H1 (cell line): ENCODE measurements at regions not wholly inside any gene's neighbourhood (a gene's known extent, or its start where the extent isn't known, plus 50 kb on each side); places are given as distances from the start of the nearest gene placed in this dataset.

Experiments
- CTCF ChIA-PET: fragments of 300-600 bp; sonication (Branson Sonifier 250); formaldehyde crosslinking; loops from one replicate; lab custom pipeline; 2021; ENCODE audit not compliant: partially characterized antibody; lab: Charles Lee
- POLR2A ChIA-PET: fragments of 300-600 bp; sonication (Branson Sonifier 250); formaldehyde crosslinking; loops from one replicate; lab custom pipeline; 2021; ENCODE audit warnings: inconsistent platforms; ENCODE audit not compliant: partially characterized antibody; lab: Charles Lee
- DNase-seq, 2 experiments: peaks; one replicate each; pipeline versions ENCODE4 v3.0.0 to v3.0.0-alpha.2; 2010 to 2022; ENCODE audit warnings: low spot score in 2 of 2, low read depth in 1 of 2, mixed read lengths in 1 of 2
- FAIRE-seq: peaks from 2 replicates; lab custom pipeline; 2011; peaks lifted over from hg19 to GRCh38; lab: Jason Lieb, UNC
- H2AFZ ChIP-seq: 2 replicates; pipeline ENCODE4 v1.8.1; 2012; ENCODE audit warnings: low read length, inconsistent platforms
- H2AK5ac ChIP-seq: 2 replicates; pipeline ENCODE4 v1.6.1; 2013; ENCODE audit warnings: low read depth, low read length
- H2BK120ac ChIP-seq: replicated peaks from 2 replicates; pipeline ENCODE3; 2013; ENCODE audit warnings: low read depth, low read length, inconsistent platforms
- H2BK12ac ChIP-seq: 2 replicates; pipeline ENCODE4 v1.6.1; 2013; ENCODE audit warnings: low read depth, low read length
- H2BK15ac ChIP-seq: 2 replicates; pipeline ENCODE4 v1.6.1; 2013; ENCODE audit warnings: low read length
- H2BK20ac ChIP-seq: 2 replicates; pipeline ENCODE4 v1.6.1; 2013; ENCODE audit warnings: low read length
- H2BK5ac ChIP-seq: 2 replicates; pipeline ENCODE4 v1.6.1; 2013; ENCODE audit warnings: low read depth, low read length
- H3K14ac ChIP-seq: 2 replicates; pipeline ENCODE4 v1.6.1; 2013; ENCODE audit warnings: inconsistent platforms; ENCODE audit not compliant: insufficient read length
- H3K18ac ChIP-seq: 2 replicates; pipeline ENCODE4 v1.6.1; 2013; ENCODE audit warnings: low read length; ENCODE audit errors: extremely low read depth
- H3K23ac ChIP-seq: 2 replicates; pipeline ENCODE4 v1.6.1; 2013; ENCODE audit warnings: inconsistent platforms; ENCODE audit not compliant: insufficient read length
- H3K23me2 ChIP-seq: 2 replicates; pipeline ENCODE4 v1.6.1; 2013; ENCODE audit warnings: low read depth, low read length
- H3K27ac ChIP-seq: 2 replicates; pipeline ENCODE4 v1.6.1; 2011; ENCODE audit warnings: low read depth, low read length, inconsistent platforms
- H3K27me3 ChIP-seq, 4 experiments: replicated peaks in 1 of 4; 1 replicate in 1 of 4; 2 replicates in 3 of 4; pipeline versions ENCODE4 v1.6.1 to v1.8.1; 2011 to 2013; ENCODE audit warnings: low read length in 3 of 4, mild to moderate bottlenecking in 3 of 4, inconsistent platforms in 2 of 4, mixed read lengths in 2 of 4, moderate library complexity in 1 of 4; ENCODE audit not compliant: control insufficient read depth in 3 of 4, insufficient read depth in 3 of 4; ENCODE audit errors: extremely low read depth in 1 of 4
- H3K36me3 ChIP-seq, 4 experiments: 2 replicates each; pipeline versions ENCODE4 v1.6.1 to v1.8.1; 2011 to 2013; ENCODE audit warnings: mild to moderate bottlenecking in 4 of 4, low read length in 3 of 4, moderate library complexity in 2 of 4, control low read depth in 1 of 4, inconsistent platforms in 1 of 4; ENCODE audit not compliant: insufficient read depth in 4 of 4, control insufficient read depth in 2 of 4
- H3K4ac ChIP-seq: replicated peaks from 2 replicates; pipeline ENCODE3; 2013; ENCODE audit warnings: low read length, low read depth, mixed read lengths, inconsistent platforms; ENCODE audit not compliant: insufficient read length
- H3K4me1 ChIP-seq, 4 experiments: replicated peaks in 1 of 4; 1 replicate in 1 of 4; 2 replicates in 3 of 4; pipeline versions ENCODE4 v1.6.1 to v1.8.1; 2011 to 2013; ENCODE audit warnings: low read length in 3 of 4, inconsistent platforms in 2 of 4, mixed read lengths in 1 of 4; ENCODE audit not compliant: insufficient read depth in 4 of 4, control insufficient read depth in 3 of 4
- H3K4me2 ChIP-seq, 2 experiments: 2 replicates each; pipeline versions ENCODE4 v1.6.1 to v1.8.1; 2011 to 2013; ENCODE audit warnings: low read depth in 2 of 2, low read length in 2 of 2, control low read depth in 1 of 2, inconsistent platforms in 1 of 2, mild to moderate bottlenecking in 1 of 2; ENCODE audit not compliant: insufficient read depth in 1 of 2
- H3K4me3 ChIP-seq, 4 experiments: fragments of 200-600, 300-600 bp in 1 of 4; sonication (generic), shearing (Covaris generic), sonication (Bioruptor Twin) in 1 of 4; 2 replicates each; pipeline versions ENCODE4 v1.5.1 to v1.8.1; 2011 to 2016; ENCODE audit warnings: low read length in 4 of 4, low read depth in 3 of 4, control low read depth in 2 of 4, inconsistent platforms in 2 of 4, mild to moderate bottlenecking in 2 of 4, mixed read lengths in 1 of 4, moderate library complexity in 1 of 4; ENCODE audit not compliant: insufficient read depth in 2 of 4; ENCODE audit errors: extremely low read depth in 1 of 4
- H3K56ac ChIP-seq: replicated peaks from 2 replicates; pipeline ENCODE3; 2013; ENCODE audit warnings: low read depth, mild to moderate bottlenecking, mixed read lengths, low read length, inconsistent platforms; ENCODE audit not compliant: insufficient read length
- H3K79me1 ChIP-seq: 2 replicates; pipeline ENCODE4 v1.6.1; 2013; ENCODE audit warnings: low read depth, low read length, control low read depth
- H3K79me2 ChIP-seq, 2 experiments: 2 replicates each; pipeline versions ENCODE4 v1.6.1 to v1.8.1; 2012 to 2013; ENCODE audit warnings: low read length in 2 of 2, mild to moderate bottlenecking in 2 of 2, inconsistent platforms in 1 of 2; ENCODE audit not compliant: insufficient read depth in 2 of 2, control insufficient read depth in 1 of 2
- H3K9ac ChIP-seq, 4 experiments: replicated peaks in 1 of 4; 1 replicate in 1 of 4; 2 replicates in 3 of 4; pipeline versions ENCODE4 v1.6.1 to v1.8.1; 2011 to 2013; ENCODE audit warnings: low read depth in 3 of 4, low read length in 3 of 4, control low read depth in 2 of 4, mild to moderate bottlenecking in 2 of 4, moderate library complexity in 2 of 4, inconsistent platforms in 1 of 4; ENCODE audit errors: extremely low read depth in 1 of 4
- H3K9me3 ChIP-seq, 2 experiments: 2 replicates each; pipeline versions ENCODE4 v1.6.1 to v1.8.1; 2012 to 2013; ENCODE audit warnings: mild to moderate bottlenecking in 2 of 2, moderate library complexity in 2 of 2, control low read depth in 1 of 2, inconsistent platforms in 1 of 2, low read depth in 1 of 2, low read length in 1 of 2, mixed read lengths in 1 of 2; ENCODE audit not compliant: insufficient read depth in 2 of 2
- H4K20me1 ChIP-seq, 2 experiments: replicated peaks in 1 of 2; 2 replicates each; pipeline versions ENCODE3 to v1.8.1; 2011 to 2013; ENCODE audit warnings: inconsistent platforms in 2 of 2, low read length in 2 of 2, mild to moderate bottlenecking in 1 of 2; ENCODE audit not compliant: insufficient read depth in 2 of 2, control insufficient read depth in 1 of 2
- H4K5ac ChIP-seq: 2 replicates; pipeline ENCODE4 v1.6.1; 2013; ENCODE audit warnings: low read length, low read depth, mixed read lengths, inconsistent platforms; ENCODE audit not compliant: insufficient read length
- H4K8ac ChIP-seq: 2 replicates; pipeline ENCODE4 v1.8.0; 2013; ENCODE audit warnings: mild to moderate bottlenecking, moderate library complexity, low read length, inconsistent platforms; ENCODE audit not compliant: insufficient read depth; ENCODE audit errors: extremely low read depth
- H4K91ac ChIP-seq: replicated peaks from 2 replicates; pipeline ENCODE3; 2013; ENCODE audit warnings: low read length, mixed read lengths, inconsistent platforms; ENCODE audit not compliant: insufficient read length
- ASH2L ChIP-seq: fragments of 200-600, 300-600 bp; sonication (generic); IDR thresholded peaks from one replicate; pipeline ENCODE4 v1.7.1; 2017; ENCODE audit warnings: low read length
- BCL11A ChIP-seq, 2 experiments: IDR thresholded peaks; one replicate each; pipeline ENCODE4 v1.6.1; 2011; ENCODE audit warnings: low read depth in 2 of 2, low read length in 2 of 2, mild to moderate bottlenecking in 2 of 2
- BRCA1 ChIP-seq: IDR thresholded peaks from 2 replicates; pipeline ENCODE4 v1.6.1; 2012; ENCODE audit warnings: low read depth, low read length, improper control_type of control experiment
- CEBPB ChIP-seq: IDR thresholded peaks from 2 replicates; pipeline ENCODE4 v1.6.1; 2012; ENCODE audit warnings: low read depth, low read length
- HDAC6 ChIP-seq: IDR thresholded peaks from one replicate; pipeline ENCODE4 v1.7.1; 2012; ENCODE audit warnings: low read depth, mild to moderate bottlenecking, inconsistent platforms, low read length, moderate library complexity
- MAFK ChIP-seq: IDR thresholded peaks from 2 replicates; pipeline ENCODE4 v1.6.1; 2012; ENCODE audit warnings: low read depth, mild to moderate bottlenecking, improper control_type of control experiment, low read length
- POLR2A ChIP-seq, 2 experiments: IDR thresholded peaks; 1 replicate in 1 of 2; 2 replicates in 1 of 2; pipeline ENCODE4 v1.6.1; 2011; ENCODE audit warnings: low read depth in 2 of 2, low read length in 2 of 2, mild to moderate bottlenecking in 2 of 2; ENCODE audit errors: control extremely low read depth in 1 of 2
- RNF2 ChIP-seq: fragments of 200-900, 300-1000 bp; sonication (generic); IDR thresholded peaks from 2 replicates; pipeline ENCODE4 v1.7.1; 2016; ENCODE audit warnings: borderline replicate concordance, low read depth, mild to moderate bottlenecking, antibody characterized with exemption, low read length; ENCODE audit not compliant: poor library complexity, severe bottlenecking; ENCODE audit errors: missing control alignments
- SAP30 ChIP-seq: fragments of 300-600 bp; sonication (generic); IDR thresholded peaks from 2 replicates; pipeline ENCODE4 v1.7.1; 2012; ENCODE audit warnings: low read length, moderate library complexity, mild to moderate bottlenecking, inconsistent platforms; ENCODE audit not compliant: insufficient read depth, insufficient replicate concordance
- SIRT6 ChIP-seq: IDR thresholded peaks from one replicate; pipeline ENCODE4 v1.7.1; 2012; ENCODE audit warnings: low read length, inconsistent platforms
- WGBS, 2 experiments: shearing (Covaris generic) in 1 of 2; methylation state at CpG; one replicate each; pipeline versions ENCODE4 v1.1.6 to v1.1.7; 2013 to 2015; ENCODE audit warnings: low lambda C conversion rate in 2 of 2, mixed read lengths in 2 of 2, inconsistent platforms in 1 of 2, low coverage in 1 of 2, missing lambda C conversion rate in 1 of 2; ENCODE audit not compliant: insufficient replicate concordance in 2 of 2, insufficient coverage in 1 of 2, insufficient read length in 1 of 2; ENCODE audit errors: extremely low coverage in 1 of 2, missing lambda C conversion rate in 1 of 2; 5-methylcytosine and 5-hydroxymethylcytosine counted together

- Histone ChIP-seq H3K79me2 (no peaks in the 10 kb centered on the region), H3K4ac (no peak overlapping the region), H4K20me1 (no peaks in the 10 kb centered on the region), H2BK120ac (no peak overlapping the region), H3K23me2 (peaks cover 10% of the 10 kb centered on the region; the same call in 1 of the 2 replicates), H2BK5ac (no peak overlapping the region), H2BK12ac (no peak overlapping the region), H2AFZ (no peak overlapping the region), H3K36me3 (no peaks in the 10 kb centered on the region), H2BK20ac (no peak overlapping the region), H3K4me2 (peak overlapping the region; percentile 85 to 93), H3K9ac (no peak overlapping the region), H3K79me1 (no peaks in the 10 kb centered on the region), H4K8ac (no peak overlapping the region), H3K9me3 (no peaks in the 10 kb centered on the region), H4K91ac (no peak overlapping the region), H3K27me3 (peaks cover 6 to 34% (median 22%) of the 10 kb centered on the region in 4 experiments), H3K4me3 (peak overlapping the region; percentile 45 to 66 (median 48)), H3K27ac (no peak overlapping the region), H2AK5ac (no peak overlapping the region), H4K5ac (no peak overlapping the region), H2BK15ac (no peak overlapping the region), H3K14ac (no peak overlapping the region), H3K18ac (no peak overlapping the region), H3K23ac (no peak overlapping the region), H3K56ac (no peak overlapping the region), H3K4me1 (peaks cover 0 to 4% (median 2%) of the 10 kb centered on the region in 4 experiments; a peak in 3 of 7 replicates)
- 5% methylated on average over 10 of the region's 18 CpGs; no CpG with 5 or more reads in 1 of the 2 experiments for WGBS, 2 experiments
- no peak for FAIRE-seq
- TF ChIP-seq CEBPB (no peak), BCL11A (IDR thresholded peaks at IDR 0.05; ENCODE audit: low read depth in 2 of 2, low read length in 2 of 2) (no peak), POLR2A (IDR thresholded peaks at IDR 0.05; ENCODE audit: control extremely low read depth in 1 of 2, low read depth in 2 of 2, low read length in 2 of 2) (no peak), BRCA1 (no peak), SIRT6 (no peak), ASH2L (no peak), MAFK (no peak), SAP30 (no peak), RNF2 (no peak), HDAC6 (no peak)
- no peak for DNase-seq
- CTCF ChIA-PET: interaction anchor here (0.8 kb wide), 1 partner anchor 222 kb away, joined by 3 read pairs; no protein-coding TSS in a partner anchor
- POLR2A ChIA-PET: interaction anchor here (2.1 kb wide), 1 partner anchor 140 kb away, joined by 8 read pairs; no protein-coding TSS in a partner anchor
Measured at GRCh38 chrX:137427816-137428215, 138.1 kb upstream of the ZIC3 start.
